HG02642 (cell line): ENCODE measurements at regions not wholly inside any gene's neighbourhood (a gene's known extent, or its start where the extent isn't known, plus 50 kb on each side); places are given as distances from the start of the nearest gene placed in this dataset.

ENCODE experiments used
- ATAC-seq: cut with Tn5 transposase; IDR thresholded peaks from one replicate; pipeline ENCODE4 v1.9.1; 2021; ENCODE audit warnings: mild to moderate bottlenecking; ENCODE audit not compliant: unreplicated experiment, poor library complexity

DNA sequence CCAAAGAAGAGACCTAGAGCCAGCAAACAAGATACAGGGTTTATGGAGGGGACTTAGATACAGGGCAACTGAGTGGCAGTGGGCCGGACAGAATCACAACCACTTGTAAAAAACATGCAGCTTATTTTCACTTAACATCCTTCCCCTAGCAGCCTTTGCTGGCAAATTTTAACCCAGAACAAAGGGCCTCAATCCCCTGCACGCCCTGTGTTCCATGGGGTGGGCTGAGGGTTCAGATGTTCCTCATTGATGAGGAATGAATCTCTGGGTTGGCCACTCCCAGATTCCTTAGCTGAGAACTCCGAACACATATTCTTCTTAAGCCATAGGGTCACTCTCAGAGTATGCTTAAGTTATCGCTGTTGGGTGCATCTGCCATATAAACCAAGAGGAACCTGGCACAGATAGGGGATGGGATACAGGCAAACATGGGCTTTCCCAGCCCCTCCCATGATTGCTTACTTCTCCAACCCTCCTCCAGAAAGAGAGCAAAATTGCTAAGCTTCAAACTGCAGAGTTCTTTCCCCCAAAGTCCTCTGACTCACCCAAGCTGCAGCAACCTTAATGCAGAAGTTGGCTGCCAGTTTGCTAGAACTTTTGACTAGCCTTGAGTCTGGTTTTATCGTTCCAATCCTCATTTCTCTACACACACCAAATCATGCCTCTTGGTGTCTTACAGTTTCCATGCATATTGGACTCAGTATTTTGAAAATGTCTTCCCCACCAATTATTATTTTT, 146.9 kb downstream of the CD47 start:
- no peak for ATAC-seq

DNA sequence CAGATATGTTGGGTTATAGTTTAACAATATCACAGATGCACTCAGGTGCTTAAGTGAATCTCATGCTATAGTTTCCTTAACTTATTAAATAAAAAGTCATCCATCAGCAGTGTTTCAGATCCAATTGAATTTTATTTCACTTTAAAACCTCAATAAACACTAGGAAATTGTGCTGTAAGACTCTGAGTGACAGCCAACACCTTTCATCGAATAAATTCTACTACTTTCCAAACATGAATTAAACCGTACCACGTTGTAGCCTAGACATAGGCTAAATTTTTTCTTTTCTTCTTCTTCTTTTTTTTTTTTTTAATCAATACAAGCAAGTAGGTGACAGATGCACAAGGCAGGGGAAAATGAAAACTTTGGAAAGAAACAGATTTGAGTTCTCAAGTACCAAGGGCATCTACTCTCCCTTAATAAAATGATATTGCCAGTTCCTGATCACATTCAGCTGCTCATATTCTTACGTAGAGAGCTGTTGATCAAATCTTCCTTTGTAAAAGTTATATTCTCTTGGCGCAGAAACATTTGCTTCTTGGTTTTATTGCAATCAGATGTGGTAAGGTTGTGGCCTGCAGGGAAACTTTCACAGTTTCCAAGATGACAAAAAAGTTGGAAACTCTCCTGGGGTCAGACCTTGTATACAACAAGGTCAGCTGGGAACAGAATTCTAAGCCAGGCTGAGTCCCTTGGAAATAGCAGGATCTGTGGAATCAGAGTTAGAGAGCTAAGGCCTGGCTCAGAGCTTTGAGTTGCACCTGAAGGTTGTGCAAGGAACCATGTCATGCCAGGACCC, 147.7 kb downstream of the CD47 start:
- no peak for ATAC-seq

DNA sequence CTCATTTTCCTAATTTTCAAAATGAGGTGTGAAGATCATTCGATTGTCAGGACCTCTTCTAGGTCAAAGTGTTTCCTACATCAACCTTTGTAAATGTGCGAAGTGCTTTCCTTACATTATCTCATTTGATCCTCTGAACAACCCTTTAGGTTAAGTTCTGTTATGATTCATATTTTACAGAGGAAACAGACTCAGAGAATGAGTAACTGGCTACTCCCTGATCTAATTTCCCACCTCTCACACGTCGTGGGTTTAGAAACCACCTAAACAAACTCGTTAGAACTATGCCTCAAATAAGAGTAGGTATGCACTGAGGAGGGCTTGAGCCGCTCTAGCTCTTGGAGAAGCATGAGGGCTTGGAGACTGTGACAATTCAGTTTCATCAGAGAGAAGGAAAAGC, 148.6 kb downstream of the CD47 start:
- ATAC-seq: no peak

DNA sequence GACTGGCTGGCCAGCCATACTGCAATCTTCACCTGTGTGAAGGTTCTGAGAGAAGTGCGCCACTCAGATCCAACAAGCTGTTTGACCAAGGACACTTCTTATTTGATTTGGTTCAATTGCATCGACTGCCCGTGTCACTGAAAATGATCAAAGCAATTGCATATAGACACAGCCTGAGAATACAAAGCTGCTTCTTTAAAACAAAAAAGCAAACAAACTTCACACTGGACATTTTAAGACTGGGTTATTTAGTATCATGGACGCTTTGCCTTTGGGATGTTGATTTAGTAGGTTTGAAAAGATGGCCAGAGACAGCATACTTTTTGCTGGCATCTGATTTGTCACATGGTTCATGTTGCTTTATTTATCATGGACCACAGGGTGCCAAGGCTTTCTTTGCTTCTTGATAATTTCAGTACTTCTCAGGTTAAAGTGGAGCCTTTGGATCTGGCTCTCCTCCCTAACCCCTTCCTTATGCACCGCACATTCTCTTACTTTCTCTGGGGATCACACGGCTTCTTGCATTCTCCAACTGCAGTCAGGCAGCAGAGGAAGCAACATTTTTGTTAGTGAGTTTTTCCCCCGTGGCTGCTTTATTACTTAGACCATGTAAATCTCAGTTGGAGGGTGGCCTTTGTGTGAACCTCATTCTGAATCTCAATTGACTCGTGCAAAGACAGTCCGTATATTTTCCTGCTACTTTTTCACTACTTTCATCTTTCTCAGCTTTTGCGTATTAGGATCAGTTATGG, 151.0 kb downstream of the CD47 start:
- ATAC-seq: no peak

DNA sequence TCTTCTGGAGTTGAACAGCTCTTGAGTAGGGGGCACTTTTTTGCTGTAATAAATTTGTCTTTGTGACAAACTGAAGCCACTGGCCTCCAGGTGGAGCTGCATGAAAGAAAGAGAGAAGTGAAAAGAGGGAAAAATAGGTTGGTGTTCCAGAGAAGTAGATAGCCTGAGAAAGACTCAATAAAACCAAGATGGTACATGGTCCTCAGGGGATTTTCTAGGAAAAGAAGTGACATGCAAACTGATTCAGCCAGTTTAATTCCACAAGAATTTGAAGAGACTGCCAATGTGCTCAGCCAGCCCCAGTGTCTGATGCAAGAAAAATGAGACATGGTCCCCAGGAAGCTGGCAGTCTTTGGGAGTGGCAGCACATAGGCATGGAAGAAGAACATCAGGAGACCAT, 152.7 kb downstream of the CD47 start:
- no peak for ATAC-seq

DNA sequence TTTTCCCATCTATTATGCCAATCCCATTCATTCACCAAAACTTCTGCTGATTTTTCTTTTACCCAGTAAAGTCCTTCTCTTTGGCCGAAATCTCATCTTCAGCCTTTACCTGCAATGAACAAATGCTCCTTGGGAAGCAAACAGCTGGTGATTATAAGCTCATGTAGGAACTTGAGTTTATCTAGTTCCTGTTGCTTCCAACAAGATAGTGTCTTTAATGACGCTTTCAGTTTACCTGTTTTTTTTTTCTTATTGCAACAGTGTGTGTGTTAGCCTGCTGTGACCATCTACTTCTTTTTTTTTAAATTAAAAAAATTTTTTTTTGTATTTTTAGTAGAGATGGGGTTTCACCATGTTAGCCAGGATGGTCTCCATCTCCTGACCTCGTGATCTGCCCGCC, 156.0 kb downstream of the CD47 start:
- no peak for ATAC-seq

DNA sequence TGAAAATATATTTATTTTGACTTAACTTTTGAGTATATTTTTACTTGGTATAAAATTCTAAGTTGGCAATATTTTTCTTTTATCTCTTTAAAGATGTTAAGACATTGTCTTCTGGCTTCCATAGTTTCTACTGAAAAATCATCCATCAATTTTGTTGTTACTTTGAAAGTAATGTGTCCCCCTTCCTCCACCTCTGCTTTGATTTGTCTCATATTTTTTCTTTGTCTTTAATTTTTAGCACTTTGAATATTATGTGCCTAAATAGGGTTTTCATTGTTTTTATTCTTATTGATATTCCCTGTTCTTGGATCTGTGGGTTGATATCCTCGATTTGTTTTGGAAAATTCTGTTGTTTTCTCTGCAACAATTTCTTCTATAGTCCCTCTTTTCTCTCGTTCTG, 157.4 kb downstream of the CD47 start:
- ATAC-seq: no peak

DNA sequence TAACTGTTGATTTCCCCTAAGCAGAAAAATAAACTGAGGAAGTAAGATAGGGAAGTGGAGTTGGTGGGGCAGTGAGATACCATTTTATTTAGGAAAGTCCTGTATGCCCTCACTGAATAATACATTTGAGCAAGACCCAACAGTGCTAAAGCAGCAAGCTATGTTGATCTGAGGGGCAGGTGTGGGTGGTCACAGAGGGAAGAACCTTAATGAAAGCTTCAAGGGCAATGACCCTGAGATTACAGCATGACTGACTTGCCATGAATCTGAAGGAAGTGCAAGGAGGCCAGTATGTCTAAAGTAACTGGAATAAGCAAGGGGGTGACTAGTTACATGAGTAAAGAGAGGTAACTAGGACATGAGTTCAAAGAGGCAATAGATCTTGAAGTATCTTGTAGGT, 159.5 kb downstream of the CD47 start:
- ATAC-seq: no peak

DNA sequence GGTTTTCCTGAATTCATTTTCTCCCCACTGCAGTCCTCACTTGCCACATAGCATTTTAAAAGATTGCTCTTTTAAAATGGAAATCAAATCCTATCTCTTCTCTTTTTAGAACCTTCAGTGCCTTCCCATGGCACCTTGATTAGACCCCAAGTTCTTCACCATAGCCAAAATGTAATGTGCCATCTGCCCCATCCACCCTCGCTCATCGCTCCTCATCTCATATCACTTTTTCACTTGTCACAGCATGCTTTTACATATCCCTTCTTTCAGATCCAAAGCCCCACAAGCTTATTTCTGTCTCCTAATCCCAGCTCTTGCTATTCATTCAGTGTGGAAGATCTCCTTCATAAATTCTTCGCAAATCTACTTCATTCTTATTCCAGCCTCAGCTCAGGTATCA, 161.7 kb downstream of the CD47 start:
- no peak for ATAC-seq

DNA sequence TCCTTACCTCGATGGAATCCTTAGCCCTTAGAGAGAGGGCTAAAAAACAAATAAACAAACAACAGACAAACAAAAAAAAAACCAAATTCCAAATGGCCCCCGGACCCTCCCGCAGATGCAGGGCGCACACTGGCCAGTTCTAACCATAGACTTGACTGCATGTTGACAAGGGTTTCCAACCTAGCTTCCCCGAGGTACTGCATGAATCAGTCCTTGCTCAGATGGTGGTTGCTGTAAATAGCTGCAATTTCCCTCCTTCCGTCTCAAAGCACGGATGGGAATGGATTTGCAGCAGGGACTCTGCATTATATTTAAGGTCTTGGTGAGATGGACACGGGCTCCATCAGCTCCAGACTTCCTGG, 162.8 kb downstream of the CD47 start:
- peak; percentile 23 for ATAC-seq

DNA sequence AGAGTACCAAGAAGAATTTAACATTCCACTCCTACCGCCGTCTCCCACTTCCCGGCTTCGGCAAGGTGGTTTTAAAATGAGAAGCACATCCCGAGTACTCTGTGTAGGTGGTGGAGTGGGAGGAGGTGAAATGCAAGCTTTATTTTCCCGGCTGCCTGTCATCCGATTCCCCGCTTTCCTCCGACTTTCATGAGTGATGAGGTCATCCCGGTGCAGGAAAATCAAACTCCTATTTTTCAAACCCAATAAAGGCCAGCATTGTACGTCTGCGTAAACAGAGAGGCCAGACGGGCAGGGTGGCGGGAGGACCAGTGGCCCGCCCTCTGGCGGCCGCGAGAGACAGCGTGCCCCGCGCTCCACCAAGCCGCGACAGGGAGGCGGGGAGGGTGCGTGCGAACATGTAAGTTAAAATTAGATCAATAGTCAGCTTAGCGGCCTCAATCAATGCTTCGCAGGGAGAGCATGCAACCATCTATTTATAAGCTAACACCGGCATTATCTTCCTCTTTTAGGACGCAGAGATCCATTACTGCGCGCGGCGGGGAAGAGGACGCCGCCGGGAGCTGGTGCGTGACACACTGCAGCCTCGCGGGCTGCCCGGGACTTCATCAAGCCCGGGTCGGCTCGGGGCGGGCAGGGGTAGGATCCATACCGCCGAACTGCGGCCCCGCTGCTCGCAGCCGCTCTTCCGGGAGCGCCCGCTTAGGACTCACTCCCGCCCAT, 163.3 kb downstream of the CD47 start:
- ATAC-seq: peak; percentile 98

DNA sequence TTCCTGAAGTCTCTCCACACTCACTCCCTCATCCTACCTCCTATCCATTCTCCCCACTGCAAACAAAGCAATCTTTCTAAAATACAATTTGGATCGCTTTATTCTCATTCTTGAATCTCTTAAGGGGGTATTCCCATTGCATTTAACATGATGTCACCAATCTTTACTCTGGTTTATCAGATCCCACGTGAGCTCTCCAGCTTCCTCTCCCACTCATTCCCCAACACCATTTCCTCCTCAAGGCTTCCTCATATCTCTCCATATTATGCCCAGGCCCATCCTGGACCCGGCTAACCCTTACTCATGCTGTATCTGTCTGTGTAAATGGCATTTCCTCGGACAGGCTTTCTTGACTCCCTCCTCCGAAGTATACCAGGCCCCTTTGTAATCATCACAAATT, 165.0 kb downstream of the CD47 start:
- no peak for ATAC-seq

DNA sequence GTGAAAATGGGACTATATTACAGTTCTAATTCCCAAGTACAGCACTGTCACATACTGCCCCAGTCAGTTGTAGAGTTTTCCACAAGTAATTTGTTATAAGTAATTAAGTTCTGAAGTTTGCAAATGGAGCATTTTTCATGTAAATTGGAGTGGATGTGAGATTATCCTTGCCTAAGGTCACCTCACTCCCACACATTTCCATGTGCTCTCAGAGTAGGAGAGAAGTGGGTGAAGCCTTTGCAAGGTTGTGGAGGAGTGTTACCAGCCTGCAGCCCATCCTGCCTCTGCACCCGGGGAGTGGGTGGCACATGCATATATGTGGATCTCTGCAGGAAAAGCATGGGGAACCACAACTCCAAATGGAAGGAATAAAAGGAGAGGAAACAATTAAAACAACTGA, 169.8 kb downstream of the CD47 start:
- no peak for ATAC-seq

DNA sequence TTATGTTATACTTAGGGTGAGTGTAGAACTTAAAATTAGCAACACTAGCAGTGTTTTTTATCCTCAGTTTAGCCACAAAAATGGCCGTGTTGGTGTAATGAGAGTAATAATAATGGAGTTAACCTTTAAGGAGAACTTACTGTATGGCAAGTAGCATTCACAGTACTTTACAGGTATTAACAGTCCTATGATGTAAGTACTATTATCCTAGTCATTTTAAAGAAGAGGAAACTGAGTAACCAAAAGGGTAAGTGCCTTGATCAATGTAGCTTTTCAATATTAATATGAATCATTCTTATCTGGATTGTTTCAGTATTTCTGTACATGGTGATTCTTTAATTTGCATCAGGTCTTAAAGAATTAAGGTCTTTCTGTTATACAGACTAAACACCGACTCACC, 170.3 kb downstream of the CD47 start:
- no peak for ATAC-seq

DNA sequence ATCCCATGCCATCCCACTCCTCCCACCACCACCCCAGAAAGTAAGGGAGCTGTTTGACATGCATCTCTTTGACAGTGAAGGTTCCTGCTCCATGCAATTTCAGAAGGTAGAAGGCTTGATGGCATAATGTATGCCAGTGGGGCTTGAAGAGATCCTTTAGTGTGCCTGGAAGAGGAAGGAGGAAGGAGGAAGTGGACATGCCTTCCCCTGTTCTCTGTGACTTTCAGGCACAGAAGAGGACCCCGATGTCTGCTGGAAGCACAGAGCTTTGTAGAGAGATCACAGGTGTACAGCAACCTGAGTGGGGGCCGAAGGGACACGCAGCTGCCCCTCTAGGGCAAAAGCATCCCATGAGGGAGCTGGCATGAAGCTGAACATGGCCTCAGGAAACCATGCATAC, 171.6 kb downstream of the CD47 start:
- ATAC-seq: no peak

DNA sequence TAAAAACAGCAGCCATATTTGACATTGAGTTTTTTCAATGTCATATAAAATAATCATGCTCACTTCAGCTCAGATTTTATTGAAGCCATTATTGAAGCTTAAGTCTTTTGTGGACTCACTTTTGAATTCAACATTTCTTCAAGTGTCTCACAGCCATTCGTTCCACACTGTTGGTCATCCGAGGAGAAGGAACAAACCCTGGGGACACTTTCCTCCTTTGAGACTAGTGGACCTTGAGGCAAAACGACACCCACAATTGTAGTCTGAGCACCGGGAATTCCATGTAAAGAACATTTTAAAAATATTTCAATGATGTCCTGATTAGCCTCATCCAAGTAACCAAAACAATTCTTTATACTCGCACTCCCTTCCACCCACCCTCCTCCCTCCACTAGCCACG, 174.7 kb downstream of the CD47 start:
- no peak for ATAC-seq

DNA sequence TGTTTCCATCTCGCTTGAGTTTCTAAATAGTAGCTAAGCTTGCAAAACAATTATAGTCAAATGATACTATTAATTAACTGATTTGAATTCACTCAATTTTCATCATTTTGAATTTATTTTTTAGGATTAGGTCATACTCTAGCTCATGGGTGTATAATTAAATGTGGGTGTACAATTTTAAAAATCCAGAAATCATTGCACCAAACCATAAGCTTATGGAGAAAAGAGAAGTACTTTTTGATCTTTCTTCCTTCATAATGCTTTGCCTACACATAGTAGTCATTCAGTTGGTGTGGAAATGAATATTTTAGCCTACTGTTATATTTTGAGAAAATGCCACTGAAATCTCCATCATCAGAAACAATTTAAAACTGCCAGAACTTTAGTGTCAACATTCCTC, 175.1 kb downstream of the CD47 start:
- ATAC-seq: no peak

DNA sequence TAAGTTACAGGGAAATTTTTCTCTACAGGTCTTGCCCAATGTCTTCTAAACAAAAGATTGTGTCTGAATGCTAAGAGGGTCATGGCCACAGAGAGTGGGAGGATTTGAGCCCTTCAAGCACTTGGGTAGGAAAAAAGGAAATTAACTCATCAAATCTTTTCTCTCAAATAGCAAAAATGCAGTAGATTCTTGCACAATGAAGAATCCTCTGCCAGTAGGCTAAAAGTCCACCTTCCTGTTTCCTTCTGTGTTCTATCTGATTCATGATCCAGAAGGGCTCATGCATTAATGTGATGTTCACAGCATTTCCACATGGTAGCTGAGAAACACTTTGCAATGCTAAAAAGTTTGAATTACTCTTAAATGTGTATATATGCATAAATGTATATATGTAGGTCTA, 177.1 kb downstream of the CD47 start:
- no peak for ATAC-seq

DNA sequence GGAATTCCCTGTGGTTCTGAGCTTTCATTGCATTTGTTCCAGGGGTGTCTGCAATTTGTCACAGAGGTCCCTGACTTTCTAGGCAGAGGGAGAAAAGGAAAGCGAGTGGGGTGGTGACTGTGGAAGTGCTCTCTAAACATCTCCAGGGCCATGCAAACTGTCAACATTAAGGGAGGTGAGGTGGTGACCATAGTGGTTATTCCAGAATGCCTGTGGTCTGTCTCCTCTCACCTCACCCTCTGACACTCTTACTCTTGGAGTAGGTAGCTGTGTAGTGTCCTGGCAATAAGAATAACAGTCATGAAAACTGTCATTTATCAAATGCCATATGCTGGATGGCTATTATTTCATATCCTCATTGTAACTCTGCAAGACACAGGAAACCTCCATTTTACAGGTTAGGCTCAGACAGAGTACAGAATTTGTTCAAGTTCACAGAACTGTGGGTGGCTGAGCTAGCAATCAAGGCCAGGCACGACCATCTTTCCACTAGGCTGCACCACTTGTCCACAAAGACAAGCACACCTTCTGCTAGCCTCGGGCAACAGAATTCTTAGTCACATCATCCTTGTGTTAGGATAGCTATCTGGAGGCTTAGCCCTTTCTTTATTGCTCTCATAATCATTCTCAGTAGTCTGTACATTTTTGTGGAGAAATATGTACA, 179.4 kb downstream of the CD47 start:
- ATAC-seq: no peak

DNA sequence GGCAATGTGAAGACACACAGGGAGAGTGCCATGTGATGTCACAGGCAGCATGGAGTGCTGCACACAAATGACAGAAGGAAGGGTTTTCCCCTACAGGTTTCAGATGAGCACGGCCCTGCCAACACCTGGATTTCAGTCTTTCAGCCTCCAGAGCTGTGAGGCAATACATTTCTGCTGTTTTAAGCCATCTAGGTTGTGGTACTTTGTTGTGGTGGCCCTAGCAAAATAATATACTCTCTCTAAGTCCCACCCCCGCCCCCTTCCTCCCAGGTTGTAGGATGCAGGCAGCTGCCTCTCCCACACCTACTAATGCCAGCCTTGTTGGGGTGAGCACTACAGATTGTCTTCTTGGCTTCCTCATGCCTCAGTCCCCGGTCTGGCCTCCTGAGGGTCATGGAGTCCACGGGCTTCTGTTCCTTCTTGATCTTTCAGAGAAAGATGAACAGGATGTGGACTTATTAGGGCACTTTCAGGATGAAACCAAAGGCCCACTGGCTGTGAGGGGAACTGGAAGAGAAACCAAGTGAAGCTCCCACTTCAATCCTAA, 180.0 kb downstream of the CD47 start:
- peak; percentile 99 for ATAC-seq
